K562 (cell line): ENCODE measurements at regions not wholly inside any gene's neighbourhood (a gene's known extent, or its start where the extent isn't known, plus 50 kb on each side); places are given as distances from the start of the nearest gene placed in this dataset.

Experiments used
- DIDO1 ChIP-seq: fragments of 450-650 bp; IDR thresholded peaks from 2 replicates; pipeline ENCODE4 v1.6.1; 2016; ENCODE audit warnings: low read depth, missing biosample characterization, missing genetic modification characterization
- ELF2 ChIP-seq: fragments of 250-450 bp; sonication (Bioruptor Pico); IDR thresholded peaks from 2 replicates; pipeline ENCODE4 v1.5.0; 2021; ENCODE audit warnings: mild to moderate bottlenecking
- ETS1 ChIP-seq: conservative IDR thresholded peaks from 2 replicates; pipeline ENCODE4 v1.6.1; 2011; ENCODE audit warnings: low read depth, mild to moderate bottlenecking, low read length; ENCODE audit not compliant: control insufficient read depth
- MNT ChIP-seq, 2 experiments: fragments of 450-650 bp; conservative IDR thresholded peaks; 2 replicates each; pipeline ENCODE4 v1.6.1; 2017; ENCODE audit warnings: mild to moderate bottlenecking in 2 of 2, moderate library complexity in 2 of 2
- PHTF2 ChIP-seq: fragments of 250-450 bp; sonication (Bioruptor Pico); IDR thresholded peaks from 2 replicates; pipeline ENCODE4 v1.5.0; 2021; ENCODE audit warnings: mild to moderate bottlenecking
- POLR2A ChIP-seq: fragments of 450-650 bp; conservative IDR thresholded peaks from 2 replicates; pipeline ENCODE4 v1.6.1; 2016
- PYGO2 ChIP-seq: fragments of 450-650 bp; IDR thresholded peaks from 2 replicates; pipeline ENCODE4 v1.6.1; 2016; ENCODE audit warnings: mild to moderate bottlenecking, missing genetic modification characterization, moderate library complexity, missing compliant biosample characterization
- RHOXF2B ChIP-seq: fragments of 250-450 bp; sonication (Bioruptor Pico); conservative IDR thresholded peaks from 2 replicates; pipeline ENCODE4 v1.5.1; 2021
- USF1 ChIP-seq: sonication (generic); formaldehyde crosslinking; IDR thresholded peaks from 2 replicates; pipeline ENCODE4 v1.9.0; 2022; ENCODE audit warnings: mild to moderate bottlenecking, missing genetic modification reagents
- ZBTB8A ChIP-seq: fragments of 450-650 bp; IDR thresholded peaks from 2 replicates; pipeline ENCODE4 v1.6.1; 2018; ENCODE audit warnings: mild to moderate bottlenecking, moderate library complexity; ENCODE audit not compliant: partially characterized antibody
- ZNF282 ChIP-seq: sonication (generic); formaldehyde crosslinking; IDR thresholded peaks from 2 replicates; pipeline ENCODE4 v1.8.1; 2023; ENCODE audit warnings: missing genetic modification reagents
- TF ChIP-seq, protein P1 (sequence below): fragments of 450-650 bp; IDR thresholded peaks from 2 replicates; pipeline ENCODE4 v1.6.1; 2016
- TF ChIP-seq, protein P2 (sequence below): fragments of 250-450 bp; sonication (Bioruptor Pico); IDR thresholded peaks from 2 replicates; pipeline ENCODE4 v1.5.0; 2022; ENCODE audit warnings: mild to moderate bottlenecking
- TF ChIP-seq, protein P3 (sequence below): fragments of 150-350 bp; conservative IDR thresholded peaks from 2 replicates; pipeline ENCODE4 v1.6.1; 2014; ENCODE audit warnings: low read length
- TF ChIP-seq, protein P4 (sequence below): sonication (generic); formaldehyde crosslinking; IDR thresholded peaks from 2 replicates; pipeline ENCODE4 v1.8.0; 2023; ENCODE audit warnings: mild to moderate bottlenecking, missing genetic modification reagents

- TF ChIP-seq, protein P1, sequence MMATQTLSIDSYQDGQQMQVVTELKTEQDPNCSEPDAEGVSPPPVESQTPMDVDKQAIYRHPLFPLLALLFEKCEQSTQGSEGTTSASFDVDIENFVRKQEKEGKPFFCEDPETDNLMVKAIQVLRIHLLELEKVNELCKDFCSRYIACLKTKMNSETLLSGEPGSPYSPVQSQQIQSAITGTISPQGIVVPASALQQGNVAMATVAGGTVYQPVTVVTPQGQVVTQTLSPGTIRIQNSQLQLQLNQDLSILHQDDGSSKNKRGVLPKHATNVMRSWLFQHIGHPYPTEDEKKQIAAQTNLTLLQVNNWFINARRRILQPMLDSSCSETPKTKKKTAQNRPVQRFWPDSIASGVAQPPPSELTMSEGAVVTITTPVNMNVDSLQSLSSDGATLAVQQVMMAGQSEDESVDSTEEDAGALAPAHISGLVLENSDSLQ, result peak; percentile 68
- TF ChIP-seq, protein P2, sequence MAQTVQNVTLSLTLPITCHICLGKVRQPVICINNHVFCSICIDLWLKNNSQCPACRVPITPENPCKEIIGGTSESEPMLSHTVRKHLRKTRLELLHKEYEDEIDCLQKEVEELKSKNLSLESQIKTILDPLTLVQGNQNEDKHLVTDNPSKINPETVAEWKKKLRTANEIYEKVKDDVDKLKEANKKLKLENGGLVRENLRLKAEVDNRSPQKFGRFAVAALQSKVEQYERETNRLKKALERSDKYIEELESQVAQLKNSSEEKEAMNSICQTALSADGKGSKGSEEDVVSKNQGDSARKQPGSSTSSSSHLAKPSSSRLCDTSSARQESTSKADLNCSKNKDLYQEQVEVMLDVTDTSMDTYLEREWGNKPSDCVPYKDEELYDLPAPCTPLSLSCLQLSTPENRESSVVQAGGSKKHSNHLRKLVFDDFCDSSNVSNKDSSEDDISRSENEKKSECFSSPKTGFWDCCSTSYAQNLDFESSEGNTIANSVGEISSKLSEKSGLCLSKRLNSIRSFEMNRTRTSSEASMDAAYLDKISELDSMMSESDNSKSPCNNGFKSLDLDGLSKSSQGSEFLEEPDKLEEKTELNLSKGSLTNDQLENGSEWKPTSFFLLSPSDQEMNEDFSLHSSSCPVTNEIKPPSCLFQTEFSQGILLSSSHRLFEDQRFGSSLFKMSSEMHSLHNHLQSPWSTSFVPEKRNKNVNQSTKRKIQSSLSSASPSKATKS (CRISPR knock-in tag), result no peak
- TF ChIP-seq ZNF282 (CRISPR knock-in tag), result no peak
- TF ChIP-seq ZBTB8A, result no peak
- TF ChIP-seq USF1 (CRISPR knock-in tag), result no peak
- no peak for TF ChIP-seq MNT (conservative IDR thresholded peaks at IDR 0.05)
- TF ChIP-seq, protein P3, sequence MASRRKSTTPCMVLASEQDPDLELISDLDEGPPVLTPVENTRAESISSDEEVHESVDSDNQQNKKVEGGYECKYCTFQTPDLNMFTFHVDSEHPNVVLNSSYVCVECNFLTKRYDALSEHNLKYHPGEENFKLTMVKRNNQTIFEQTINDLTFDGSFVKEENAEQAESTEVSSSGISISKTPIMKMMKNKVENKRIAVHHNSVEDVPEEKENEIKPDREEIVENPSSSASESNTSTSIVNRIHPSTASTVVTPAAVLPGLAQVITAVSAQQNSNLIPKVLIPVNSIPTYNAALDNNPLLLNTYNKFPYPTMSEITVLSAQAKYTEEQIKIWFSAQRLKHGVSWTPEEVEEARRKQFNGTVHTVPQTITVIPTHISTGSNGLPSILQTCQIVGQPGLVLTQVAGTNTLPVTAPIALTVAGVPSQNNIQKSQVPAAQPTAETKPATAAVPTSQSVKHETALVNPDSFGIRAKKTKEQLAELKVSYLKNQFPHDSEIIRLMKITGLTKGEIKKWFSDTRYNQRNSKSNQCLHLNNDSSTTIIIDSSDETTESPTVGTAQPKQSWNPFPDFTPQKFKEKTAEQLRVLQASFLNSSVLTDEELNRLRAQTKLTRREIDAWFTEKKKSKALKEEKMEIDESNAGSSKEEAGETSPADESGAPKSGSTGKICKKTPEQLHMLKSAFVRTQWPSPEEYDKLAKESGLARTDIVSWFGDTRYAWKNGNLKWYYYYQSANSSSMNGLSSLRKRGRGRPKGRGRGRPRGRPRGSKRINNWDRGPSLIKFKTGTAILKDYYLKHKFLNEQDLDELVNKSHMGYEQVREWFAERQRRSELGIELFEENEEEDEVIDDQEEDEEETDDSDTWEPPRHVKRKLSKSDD, result no peak
- TF ChIP-seq PYGO2 (tag), result peak; percentile 89
- TF ChIP-seq RHOXF2B, result peak; percentile 84; the same call in 1 of the 2 replicates
- TF ChIP-seq ETS1, result no peak
- TF ChIP-seq ELF2 (CRISPR knock-in tag), result no peak
- peak; percentile 20; the same call in 1 of the 2 replicates for TF ChIP-seq PHTF2 (CRISPR knock-in tag)
- TF ChIP-seq, protein P4, sequence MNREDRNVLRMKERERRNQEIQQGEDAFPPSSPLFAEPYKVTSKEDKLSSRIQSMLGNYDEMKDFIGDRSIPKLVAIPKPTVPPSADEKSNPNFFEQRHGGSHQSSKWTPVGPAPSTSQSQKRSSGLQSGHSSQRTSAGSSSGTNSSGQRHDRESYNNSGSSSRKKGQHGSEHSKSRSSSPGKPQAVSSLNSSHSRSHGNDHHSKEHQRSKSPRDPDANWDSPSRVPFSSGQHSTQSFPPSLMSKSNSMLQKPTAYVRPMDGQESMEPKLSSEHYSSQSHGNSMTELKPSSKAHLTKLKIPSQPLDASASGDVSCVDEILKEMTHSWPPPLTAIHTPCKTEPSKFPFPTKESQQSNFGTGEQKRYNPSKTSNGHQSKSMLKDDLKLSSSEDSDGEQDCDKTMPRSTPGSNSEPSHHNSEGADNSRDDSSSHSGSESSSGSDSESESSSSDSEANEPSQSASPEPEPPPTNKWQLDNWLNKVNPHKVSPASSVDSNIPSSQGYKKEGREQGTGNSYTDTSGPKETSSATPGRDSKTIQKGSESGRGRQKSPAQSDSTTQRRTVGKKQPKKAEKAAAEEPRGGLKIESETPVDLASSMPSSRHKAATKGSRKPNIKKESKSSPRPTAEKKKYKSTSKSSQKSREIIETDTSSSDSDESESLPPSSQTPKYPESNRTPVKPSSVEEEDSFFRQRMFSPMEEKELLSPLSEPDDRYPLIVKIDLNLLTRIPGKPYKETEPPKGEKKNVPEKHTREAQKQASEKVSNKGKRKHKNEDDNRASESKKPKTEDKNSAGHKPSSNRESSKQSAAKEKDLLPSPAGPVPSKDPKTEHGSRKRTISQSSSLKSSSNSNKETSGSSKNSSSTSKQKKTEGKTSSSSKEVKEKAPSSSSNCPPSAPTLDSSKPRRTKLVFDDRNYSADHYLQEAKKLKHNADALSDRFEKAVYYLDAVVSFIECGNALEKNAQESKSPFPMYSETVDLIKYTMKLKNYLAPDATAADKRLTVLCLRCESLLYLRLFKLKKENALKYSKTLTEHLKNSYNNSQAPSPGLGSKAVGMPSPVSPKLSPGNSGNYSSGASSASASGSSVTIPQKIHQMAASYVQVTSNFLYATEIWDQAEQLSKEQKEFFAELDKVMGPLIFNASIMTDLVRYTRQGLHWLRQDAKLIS (CRISPR knock-in tag), result no peak
- 0 out of 2 replicates have a peak, but pooled peaks have one; percentile 19 for TF ChIP-seq DIDO1
- no peak for TF ChIP-seq POLR2A
These were observed 84.7 kb upstream of the MYLIP start (continued) for GRCh38 chr6:16044211-16044643.
